HPDE6-E6E7 (cell line): ENCODE measurements at regions not wholly inside any gene's neighbourhood (a gene's known extent, or its start where the extent isn't known, plus 50 kb on each side); places are given as distances from the start of the nearest gene placed in this dataset.

ENCODE experiments used
- DNase-seq: peaks from one replicate; pipeline ENCODE4 v3.0.0; 2011; ENCODE audit warnings: missing footprints; ENCODE audit errors: extremely low spot score

DNA sequence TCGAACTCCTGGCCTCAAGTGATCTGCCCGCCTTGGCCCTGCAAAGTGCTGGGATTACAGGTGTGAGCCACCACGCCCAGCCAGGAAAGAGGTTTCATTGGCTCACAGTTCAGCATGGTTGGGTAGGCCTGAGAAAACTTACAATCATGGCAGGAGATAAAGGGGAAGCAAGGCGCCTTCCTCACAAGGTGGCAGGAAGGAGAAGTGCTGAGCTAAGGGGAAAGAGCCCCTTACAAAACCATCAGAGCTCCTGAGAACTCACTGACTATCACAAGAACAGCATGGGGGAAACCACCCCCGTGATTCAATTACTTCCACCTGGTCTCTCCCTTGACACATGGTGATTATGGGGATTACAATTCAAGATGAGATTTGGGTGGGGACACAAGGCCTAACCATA lies 411.7 kb upstream of the ZFHX3 start:
- no peak for DNase-seq

- DNase-seq, result no peak
Measured at GRCh38 chr16:73457851-73458250, 409.9 kb upstream of the ZFHX3 start.

- no peak for DNase-seq
Measured at GRCh38 chr16:73448970-73449369, 401.0 kb upstream of the ZFHX3 start.

GRCh38 chr16:73447846-73448245 lies 399.9 kb upstream of the ZFHX3 start:
- no peak for DNase-seq

DNA sequence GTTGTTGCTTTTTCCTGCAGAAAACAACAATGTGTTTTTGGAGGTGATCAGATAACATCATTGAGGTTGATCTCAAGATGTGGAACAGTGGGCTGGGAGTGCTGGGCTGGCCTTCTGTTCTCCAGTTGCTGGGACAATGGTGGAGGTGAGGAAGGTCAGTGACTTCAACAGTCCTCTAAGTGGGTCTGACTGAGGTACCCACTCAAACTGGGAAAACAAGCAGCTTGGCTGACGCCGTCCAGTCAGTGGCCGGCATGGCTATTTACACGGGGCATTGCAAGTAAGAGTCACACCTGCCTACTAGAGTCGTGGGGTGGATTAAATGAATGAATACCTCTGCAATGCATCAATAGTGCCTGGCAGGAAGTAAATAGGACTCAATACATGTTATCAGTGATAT lies 386.7 kb upstream of the ZFHX3 start:
- DNase-seq, result no peak

DNA sequence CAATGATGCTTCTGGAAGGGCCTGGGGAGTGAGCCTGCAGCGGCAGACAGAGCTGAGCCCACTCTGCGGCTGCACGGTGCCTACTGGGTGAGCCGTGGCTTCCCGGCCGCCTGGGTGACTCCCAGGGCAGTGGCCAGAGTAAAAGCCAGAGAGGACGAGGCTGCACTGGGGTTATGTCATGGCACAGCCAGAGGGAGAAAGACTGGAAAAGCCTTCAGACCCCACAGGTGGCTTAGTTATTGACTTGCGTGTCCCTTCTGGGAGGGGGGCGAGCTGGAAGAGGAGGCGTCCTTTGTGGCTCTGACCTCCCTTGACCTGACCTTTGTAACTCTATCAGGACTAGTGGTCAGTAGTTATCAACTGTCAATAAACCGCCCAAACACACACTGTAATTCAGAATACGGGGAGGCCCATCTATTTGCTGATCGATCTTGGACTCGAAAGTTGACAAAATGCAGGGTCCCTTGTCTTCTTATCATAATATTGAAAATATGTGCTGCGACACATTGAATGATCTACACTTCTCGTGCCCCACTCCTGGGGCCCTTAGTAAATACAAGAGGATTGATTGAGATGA lies 385.9 kb upstream of the ZFHX3 start:
- DNase-seq, result no peak

GRCh38 chr16:73432850-73433730 lies 385.2 kb upstream of the ZFHX3 start:
- no peak for DNase-seq

- DNase-seq, result no peak
Measured at GRCh38 chr16:73430138-73430537, 382.2 kb upstream of the ZFHX3 start.

GRCh38 chr16:73428121-73428520 lies 380.2 kb upstream of the ZFHX3 start:
- DNase-seq, result no peak

GRCh38 chr16:73427164-73427563 lies 379.2 kb upstream of the ZFHX3 start:
- DNase-seq, result no peak

GRCh38 chr16:73426433-73427160 lies 378.7 kb upstream of the ZFHX3 start:
- no peak for DNase-seq

- no peak for DNase-seq
Measured at GRCh38 chr16:73420676-73421075, 372.7 kb upstream of the ZFHX3 start.

DNA sequence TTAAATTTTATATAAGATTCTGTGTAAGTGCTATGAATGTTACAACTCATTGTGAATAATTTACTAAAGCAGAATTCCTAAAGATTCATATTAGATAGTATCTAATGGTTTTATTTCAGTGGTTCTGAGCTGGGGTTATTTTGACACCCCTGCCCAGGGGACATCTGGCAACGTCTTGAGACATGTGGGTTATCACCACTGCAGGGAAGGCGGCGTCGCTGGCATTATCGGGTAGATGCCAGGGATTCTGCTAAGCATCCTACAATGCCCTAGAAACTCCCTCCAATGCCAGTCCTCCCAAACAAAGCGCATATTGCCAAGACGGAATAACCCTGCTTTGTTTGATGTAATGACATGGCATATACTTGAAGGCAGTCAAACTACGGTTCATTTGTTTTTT lies 372.3 kb upstream of the ZFHX3 start:
- DNase-seq, result no peak

- DNase-seq, result no peak
Measured at GRCh38 chr16:73418691-73419090, 370.8 kb upstream of the ZFHX3 start.

- DNase-seq, result no peak
Measured at GRCh38 chr16:73418051-73418450, 370.1 kb upstream of the ZFHX3 start.

GRCh38 chr16:73415286-73415685 lies 367.4 kb upstream of the ZFHX3 start:
- no peak for DNase-seq

- no peak for DNase-seq
Measured at GRCh38 chr16:73414638-73415037, 366.7 kb upstream of the ZFHX3 start.

- no peak for DNase-seq
Measured at GRCh38 chr16:73413830-73414190, 365.9 kb upstream of the ZFHX3 start.

DNA sequence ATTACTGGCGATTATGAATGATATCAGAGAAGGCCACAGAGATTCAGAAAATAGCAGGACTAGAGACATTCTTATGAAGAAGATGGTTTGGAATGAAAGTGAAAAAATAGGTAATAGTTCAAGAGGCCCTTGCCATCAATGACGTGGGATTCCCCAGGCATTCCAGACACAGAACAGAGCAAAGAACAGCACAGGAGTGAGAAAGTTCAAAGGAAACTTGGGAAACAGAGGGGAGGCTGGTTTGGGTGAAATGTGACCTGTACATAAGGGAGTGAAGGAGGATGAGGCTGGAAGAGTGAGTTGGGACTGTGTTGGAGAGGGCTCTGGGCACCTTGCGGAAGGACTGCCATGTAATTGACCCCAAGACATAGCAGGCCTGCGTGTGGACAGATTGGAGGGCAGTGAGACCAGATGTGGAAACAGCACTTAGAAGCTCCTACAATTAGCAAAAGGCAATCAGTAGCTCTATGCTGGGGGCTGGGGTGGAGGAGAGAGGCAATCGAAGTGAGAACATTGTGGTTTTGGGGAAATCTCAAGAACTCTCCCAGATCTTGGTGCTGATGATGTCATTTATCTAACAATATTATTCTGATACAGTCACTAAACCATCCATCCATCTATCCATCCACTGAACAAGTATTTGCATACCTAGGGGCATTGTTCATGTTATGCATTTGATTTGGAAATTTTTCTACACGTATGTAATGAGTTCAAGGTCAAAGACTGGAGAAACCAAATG lies 365.3 kb upstream of the ZFHX3 start:
- DNase-seq, result no peak

DNA sequence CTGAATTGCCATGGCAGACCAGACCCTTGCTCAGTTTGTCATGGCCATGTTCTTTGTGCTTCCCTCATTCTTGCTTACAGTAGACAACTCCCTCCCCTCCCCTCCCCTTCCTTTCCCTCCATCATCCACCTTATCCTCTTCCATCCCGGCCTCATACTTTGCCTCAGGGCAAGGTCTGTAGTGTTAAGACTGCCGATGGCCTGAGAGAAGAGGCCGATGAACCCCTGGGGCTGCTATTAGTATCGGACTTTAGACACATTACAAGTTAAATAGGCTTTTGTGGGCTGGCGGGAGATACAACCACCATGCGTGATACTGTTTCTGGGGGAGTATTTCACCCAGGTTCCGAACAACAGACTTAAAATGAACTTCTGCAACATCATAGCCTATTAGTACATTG lies 364.5 kb upstream of the ZFHX3 start:
- no peak for DNase-seq

GRCh38 chr16:73408716-73409115 lies 360.8 kb upstream of the ZFHX3 start:
- DNase-seq, result no peak

DNA sequence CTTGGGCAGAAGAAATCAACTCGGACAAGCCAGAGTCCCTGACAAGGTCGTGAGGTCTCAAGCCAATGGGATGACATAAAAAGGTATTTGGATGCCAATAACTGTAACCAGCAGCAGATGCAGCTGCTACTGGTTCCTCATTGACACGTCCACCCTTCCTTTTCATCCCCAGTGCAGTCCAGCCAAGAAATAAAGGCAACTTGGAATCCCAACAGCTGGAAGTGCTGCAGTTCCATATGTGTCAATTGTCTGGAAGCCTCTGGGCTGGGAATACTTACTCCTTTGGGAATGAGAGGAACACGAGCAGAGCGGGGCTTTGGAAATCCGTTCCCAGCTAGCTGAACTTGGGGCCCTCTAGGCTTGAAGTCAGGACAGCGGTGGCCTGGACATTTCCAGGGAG lies 360.4 kb upstream of the ZFHX3 start:
- no peak for DNase-seq
